ENCODE measurements at regions not wholly inside any gene's neighbourhood (a gene's known extent, or its start where the extent isn't known, plus 50 kb on each side); places are given as distances from the start of the nearest gene placed in this dataset.
"Not testable (repeated sequence)": the region's sequence is repeated elsewhere in the genome, so short reads cannot be mapped to it uniquely, and the experiment has no call there.

GRCh38 chr4:3926969-3927755 lies 161.0 kb downstream of the ADRA2C start:
- not testable (repeated sequence) for DNase-seq (ENCODE audit: low spot score)

DNA sequence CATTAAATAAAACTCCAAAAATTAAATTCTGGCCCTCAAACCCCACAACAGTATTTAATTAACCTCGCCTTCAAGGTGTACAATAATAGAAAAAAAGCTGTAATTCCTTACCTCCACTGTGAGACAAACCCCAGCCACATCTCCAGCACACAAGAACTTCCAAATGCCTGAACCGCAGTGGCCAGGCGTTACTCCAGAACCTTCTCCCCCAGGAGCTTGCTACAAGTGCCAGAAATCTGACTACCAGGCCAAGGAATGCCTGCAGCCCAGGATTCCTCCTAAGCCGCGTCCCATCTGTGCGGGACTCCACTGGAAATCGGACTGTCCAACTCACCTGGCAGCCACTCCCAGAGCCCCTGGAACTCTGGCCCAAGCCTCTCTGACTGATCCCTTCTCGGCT lies 163.2 kb downstream of the ADRA2C start:
- DNase-seq (ENCODE audit: low spot score), result not testable (repeated sequence)

GRCh38 chr4:3932734-3933133 lies 166.5 kb downstream of the ADRA2C start:
- not testable (repeated sequence) for DNase-seq (ENCODE audit: low spot score)

- DNase-seq (ENCODE audit: low spot score), result not testable (repeated sequence)
Observed at GRCh38 chr4:3935406-3935805, 169.2 kb downstream of the ADRA2C start.

DNA sequence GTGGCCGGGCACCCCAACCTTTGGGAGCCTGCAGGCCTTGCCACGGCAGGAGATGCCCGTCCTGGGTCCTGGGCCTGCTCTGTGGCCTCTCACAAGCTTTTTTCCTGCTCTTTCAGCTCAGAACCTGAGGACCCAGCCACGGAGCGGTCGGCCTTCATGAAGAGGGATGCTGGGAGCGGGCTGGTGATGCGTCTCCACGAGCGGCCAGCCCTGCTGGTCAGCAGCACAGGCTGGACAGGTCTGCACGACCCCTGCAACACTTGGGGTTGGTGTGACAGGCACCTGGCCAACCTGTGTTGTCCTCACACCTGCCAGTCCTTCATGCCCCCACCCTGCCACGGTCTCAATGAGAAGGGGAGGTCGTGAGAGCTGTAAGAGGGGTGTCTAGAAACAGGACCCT lies 170.0 kb downstream of the ADRA2C start:
- no peak for DNase-seq (ENCODE audit: low spot score)

GRCh38 chr4:3937849-3938562 lies 171.8 kb downstream of the ADRA2C start:
- not testable (repeated sequence) for DNase-seq (ENCODE audit: low spot score)

GRCh38 chr4:3938676-3939075 lies 172.5 kb downstream of the ADRA2C start:
- not testable (repeated sequence) for DNase-seq (ENCODE audit: low spot score)

- not testable (repeated sequence) for DNase-seq (ENCODE audit: low spot score)
Observed at GRCh38 chr4:3939954-3940591, 173.9 kb downstream of the ADRA2C start.

DNA sequence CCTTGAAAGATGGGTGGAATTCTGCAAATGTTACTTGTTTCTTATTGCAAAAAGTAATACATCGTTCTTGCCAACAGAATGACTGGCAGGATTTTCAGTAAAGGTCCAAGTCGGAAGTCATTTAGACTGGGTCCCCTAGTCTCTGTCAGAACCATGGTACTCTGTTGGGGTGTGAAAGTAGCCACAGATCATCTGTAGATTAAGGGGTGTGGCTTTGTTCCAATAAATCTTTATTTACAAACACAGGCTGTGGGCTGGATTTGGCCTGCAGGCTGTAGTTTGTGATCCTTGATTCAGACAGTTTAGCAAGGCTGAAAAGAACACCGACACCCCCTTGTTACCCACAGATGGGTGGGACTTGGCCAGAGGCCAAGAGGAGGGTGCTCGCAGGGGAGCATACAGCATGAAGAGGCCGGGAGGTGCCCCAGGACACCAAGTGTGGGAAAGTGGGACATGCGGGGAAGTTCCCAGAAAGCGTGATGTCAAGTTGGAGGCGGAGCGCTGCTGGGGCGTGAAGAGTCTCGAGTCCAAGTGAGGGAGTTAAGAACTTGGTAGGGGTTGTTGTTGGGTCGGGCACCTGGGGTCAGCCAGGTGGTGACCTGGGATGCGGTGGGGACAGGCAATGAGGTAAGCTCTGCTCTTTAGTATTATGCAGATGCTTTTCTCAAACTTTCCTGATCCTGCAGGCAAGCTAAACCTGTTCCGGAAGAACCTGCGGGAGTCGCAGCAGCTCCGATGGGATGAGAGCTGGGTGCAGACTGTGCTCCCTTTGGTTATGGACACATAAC lies 175.7 kb downstream of the ADRA2C start:
- not testable (repeated sequence) for DNase-seq (ENCODE audit: low spot score)

GRCh38 chr4:3942569-3942971 lies 176.4 kb downstream of the ADRA2C start:
- not testable (repeated sequence) for DNase-seq (ENCODE audit: low spot score)

DNA sequence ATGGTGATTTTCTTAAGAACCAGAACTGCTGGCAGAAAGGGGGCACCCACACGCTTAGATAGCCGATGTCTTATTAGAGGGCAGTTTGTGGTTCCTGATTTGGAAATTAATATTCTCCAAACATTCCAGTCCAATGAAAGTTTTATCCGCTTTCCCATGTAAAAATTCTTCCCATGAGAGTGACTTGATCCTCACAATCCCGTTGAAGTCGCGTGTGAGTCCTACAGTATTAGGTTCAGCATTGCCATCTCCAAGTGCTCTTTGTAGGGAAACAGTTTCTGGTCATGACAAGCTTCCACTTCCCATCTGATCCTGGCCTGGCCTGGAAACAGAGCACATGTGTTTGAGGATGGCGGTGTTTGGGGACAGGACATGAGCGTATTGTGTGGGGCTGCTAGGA lies 176.9 kb downstream of the ADRA2C start:
- DNase-seq (ENCODE audit: low spot score), result not testable (repeated sequence)

- DNase-seq (ENCODE audit: low spot score), result no peak
Observed at GRCh38 chr4:3945511-3946290, 179.5 kb downstream of the ADRA2C start.

DNA sequence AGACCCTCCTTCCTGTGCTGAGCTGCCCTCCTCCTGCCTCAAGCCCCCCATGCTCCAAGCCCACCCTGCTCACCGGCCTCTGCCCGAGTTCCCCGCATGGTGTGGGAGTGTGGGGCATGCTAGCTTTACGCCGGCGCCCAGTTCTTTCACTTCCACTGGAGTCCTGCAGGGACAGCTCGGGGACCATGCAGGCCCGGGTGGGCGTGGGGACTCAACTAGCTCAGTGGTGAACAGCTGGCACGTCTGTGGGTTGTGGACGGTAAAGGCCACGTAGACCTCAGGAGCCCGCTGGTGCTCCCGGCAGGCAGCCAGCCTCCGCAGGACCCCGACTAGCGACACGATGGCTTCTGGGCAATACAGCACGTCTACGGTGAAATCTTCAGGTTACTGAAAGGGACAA lies 180.4 kb downstream of the ADRA2C start:
- not testable (repeated sequence) for DNase-seq (ENCODE audit: low spot score)

- DNase-seq (ENCODE audit: low spot score), result not testable (repeated sequence)
Observed at GRCh38 chr4:3947761-3948160, 181.6 kb downstream of the ADRA2C start.

DNA sequence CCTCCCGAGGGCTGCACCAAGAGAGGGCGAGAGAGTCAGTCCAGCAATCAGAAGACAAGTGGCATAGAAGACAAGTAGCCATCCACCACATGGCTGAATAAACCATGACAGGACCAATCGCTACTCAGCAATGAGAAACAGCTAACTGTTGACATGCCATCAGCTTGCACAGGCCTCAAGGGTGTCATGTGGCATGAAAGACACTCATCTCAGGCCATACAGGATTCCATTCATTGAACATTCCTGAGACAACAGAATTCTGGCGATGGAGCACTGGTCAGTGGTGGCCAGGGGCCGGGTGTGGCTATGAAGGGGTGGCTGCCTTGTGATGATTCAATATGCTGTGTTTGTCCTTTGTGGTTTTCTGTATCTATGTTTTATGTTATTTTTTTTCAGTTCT lies 182.0 kb downstream of the ADRA2C start:
- DNase-seq (ENCODE audit: low spot score), result not testable (repeated sequence)

DNA sequence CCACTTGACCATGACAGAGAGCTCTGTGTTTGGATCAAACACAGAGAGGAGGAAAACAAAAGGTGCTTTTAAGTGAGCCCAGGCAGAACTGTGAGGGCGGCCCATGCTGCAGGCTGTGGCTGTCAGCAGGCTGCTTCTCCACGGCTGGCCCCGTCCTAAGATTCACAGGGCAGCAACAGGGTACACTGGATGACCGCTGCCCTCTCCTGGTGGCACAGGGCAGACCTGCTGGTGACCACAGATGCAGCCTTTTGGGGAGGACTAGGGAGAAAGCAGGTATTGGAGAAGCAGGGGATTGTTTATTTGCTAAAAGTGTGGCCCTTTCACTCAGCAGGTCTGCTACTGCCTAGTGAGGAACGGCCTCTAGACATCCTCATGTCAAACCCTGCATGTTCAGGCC lies 183.7 kb downstream of the ADRA2C start:
- DNase-seq (ENCODE audit: low spot score), result peak; percentile 42

DNA sequence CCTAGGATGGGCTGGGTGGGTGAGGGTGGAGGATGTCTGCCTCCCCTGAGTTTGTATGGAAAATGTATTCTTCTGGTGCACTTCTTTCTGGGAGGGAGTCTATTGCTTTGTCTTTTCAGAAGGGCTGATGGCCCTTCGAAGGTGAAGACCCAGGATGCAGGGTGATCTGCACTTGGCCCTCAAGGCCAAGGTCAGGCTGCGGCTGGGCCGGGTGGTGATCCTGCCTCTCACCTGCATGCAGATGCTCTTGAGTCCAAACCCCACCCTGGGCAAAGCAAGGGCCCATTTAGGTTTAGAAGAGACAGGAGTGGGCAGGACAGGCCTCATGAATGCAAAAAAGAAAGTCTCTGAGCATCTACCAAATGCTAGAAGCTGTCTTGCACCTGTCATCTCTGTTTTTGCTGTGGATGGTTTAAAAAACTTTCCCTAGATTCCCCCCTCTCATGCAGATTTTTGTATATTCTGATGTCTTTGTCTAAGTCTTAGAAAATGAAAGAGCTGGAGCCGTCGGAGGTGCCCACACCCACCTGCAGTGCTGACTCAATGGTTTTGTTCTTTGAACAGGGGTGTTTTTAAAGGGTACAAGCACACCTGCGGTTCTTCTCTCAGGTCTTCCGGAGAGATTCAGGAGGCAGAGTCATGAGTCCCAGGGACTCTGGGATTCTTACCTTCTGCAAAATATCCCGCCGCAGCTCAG lies 186.4 kb downstream of the ADRA2C start:
- DNase-seq (ENCODE audit: low spot score), result not testable (repeated sequence)

GRCh38 chr4:3953140-3953489 lies 186.9 kb downstream of the ADRA2C start:
- DNase-seq (ENCODE audit: low spot score), result not testable (repeated sequence)

- peak; percentile 46 for DNase-seq (ENCODE audit: low spot score)
Observed at GRCh38 chr4:3954540-3955320, 188.5 kb downstream of the ADRA2C start.
